Endodermal cell (in vitro differentiated cells): ENCODE measurements at regions not wholly inside any gene's neighbourhood (a gene's known extent, or its start where the extent isn't known, plus 50 kb on each side); places are given as distances from the start of the nearest gene placed in this dataset.

ENCODE experiments used
- DNase-seq: peaks from one replicate; pipeline ENCODE4 v3.0.0-alpha.2; 2017
- H3K27ac ChIP-seq: 2 replicates; pipeline ENCODE4 v1.5.1; 2013; ENCODE audit warnings: mild to moderate bottlenecking, low read depth, low read length, moderate library complexity
- H3K27me3 ChIP-seq: 2 replicates; pipeline ENCODE4 v1.6.1; 2013; ENCODE audit warnings: mild to moderate bottlenecking, low read length, moderate library complexity; ENCODE audit not compliant: insufficient read depth, control insufficient read depth, poor library complexity, severe bottlenecking
- H3K36me3 ChIP-seq: 2 replicates; pipeline ENCODE4 v1.7.0; 2013; ENCODE audit warnings: mild to moderate bottlenecking, low read length, moderate library complexity; ENCODE audit not compliant: control insufficient read depth, insufficient read depth
- H3K4me1 ChIP-seq: one replicate; pipeline ENCODE4 v1.7.0; 2013; ENCODE audit warnings: low read length; ENCODE audit not compliant: control insufficient read depth, insufficient read depth
- H3K4me3 ChIP-seq: 2 replicates; pipeline ENCODE4 v1.5.1; 2013; ENCODE audit warnings: mild to moderate bottlenecking, low read length, moderate library complexity
- H3K9ac ChIP-seq: 2 replicates; pipeline ENCODE4 v1.6.1; 2013; ENCODE audit warnings: mild to moderate bottlenecking, low read length, moderate library complexity; ENCODE audit not compliant: poor library complexity, severe bottlenecking; ENCODE audit errors: extremely low read depth
- H3K9me3 ChIP-seq: 2 replicates; pipeline ENCODE4 v1.6.1; 2013; ENCODE audit warnings: mild to moderate bottlenecking, low read length, moderate library complexity; ENCODE audit not compliant: control insufficient read depth
- H3K27ac Mint-ChIP-seq: 2 replicates; pipeline ENCODE4 v1.8.0; 2020; ENCODE audit warnings: mixed read lengths
- H3K27me3 Mint-ChIP-seq: 2 replicates; pipeline ENCODE4 v1.8.0; 2021; ENCODE audit warnings: mild to moderate bottlenecking, mixed read lengths; ENCODE audit not compliant: insufficient read depth
- H3K36me3 Mint-ChIP-seq: 2 replicates; pipeline ENCODE4 v1.8.0; 2020; ENCODE audit warnings: low read depth, mixed read lengths
- H3K4me1 Mint-ChIP-seq: 2 replicates; pipeline ENCODE4 v1.8.0; 2020; ENCODE audit warnings: mixed read lengths
- H3K4me3 Mint-ChIP-seq: 2 replicates; pipeline ENCODE4 v1.8.0; 2020; ENCODE audit warnings: mild to moderate bottlenecking, moderate library complexity, mixed read lengths
- H3K9me3 Mint-ChIP-seq: 2 replicates; pipeline ENCODE4 v1.8.0; 2020; ENCODE audit warnings: mild to moderate bottlenecking, mixed read lengths
- WGBS, 2 experiments: methylation state at CpG; one replicate each; pipeline versions ENCODE4 v1.1.5 to v1.1.7; 2013; ENCODE audit warnings: missing lambda C conversion rate in 2 of 2, mixed read lengths in 1 of 2; ENCODE audit not compliant: insufficient coverage in 1 of 2, insufficient read length in 1 of 2; 5-methylcytosine and 5-hydroxymethylcytosine counted together
- TF ChIP-seq, protein P1 (sequence below): fragments of 200-600 bp; sonication (generic); conservative IDR thresholded peaks from 2 replicates; pipeline ENCODE4 v1.5.0; 2021; ENCODE audit warnings: antibody characterized with exemption, mild to moderate bottlenecking

DNA sequence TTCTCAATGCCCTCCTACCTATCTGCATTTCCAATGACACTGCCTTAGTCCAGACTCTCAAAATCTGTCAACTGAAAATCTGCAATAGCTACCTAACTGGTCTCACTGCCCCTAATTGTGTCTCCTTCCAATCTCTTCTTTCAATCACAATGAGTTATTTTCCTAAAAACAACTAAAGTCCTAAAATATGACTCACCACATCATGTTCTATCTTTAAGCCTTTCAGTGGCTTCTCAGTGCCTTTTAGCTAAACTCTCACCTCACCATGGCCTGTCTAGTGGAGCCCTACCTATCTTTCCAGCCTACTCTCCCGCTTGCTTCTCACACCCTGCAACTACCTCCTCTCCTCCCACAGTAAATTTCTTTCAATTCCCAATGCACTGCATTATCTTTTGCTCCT lies 220.9 kb upstream of the PKDCC start:
- H3K27me3 Mint-ChIP-seq = peaks cover 58% of the 10 kb centered on the region
- no peak overlapping the region for H3K27ac ChIP-seq
- DNase-seq = no peak
- H3K9me3 Mint-ChIP-seq = no peaks in the 10 kb centered on the region
- H3K4me1 ChIP-seq = no peaks in the 10 kb centered on the region
- no peak overlapping the region for H3K27ac Mint-ChIP-seq
- H3K4me3 ChIP-seq = no peak overlapping the region
- no peak overlapping the region for H3K9ac ChIP-seq
- peaks cover 8% of the 10 kb centered on the region for H3K9me3 ChIP-seq
- H3K36me3 ChIP-seq = no peaks in the 10 kb centered on the region
- H3K4me3 Mint-ChIP-seq = no peak overlapping the region
- H3K4me1 Mint-ChIP-seq = peaks cover 17% of the 10 kb centered on the region
- H3K36me3 Mint-ChIP-seq = no peaks in the 10 kb centered on the region
- WGBS, 2 experiments = 71 to 92% methylated on average over 1 of the region's 1 CpG
- TF ChIP-seq, protein P1, sequence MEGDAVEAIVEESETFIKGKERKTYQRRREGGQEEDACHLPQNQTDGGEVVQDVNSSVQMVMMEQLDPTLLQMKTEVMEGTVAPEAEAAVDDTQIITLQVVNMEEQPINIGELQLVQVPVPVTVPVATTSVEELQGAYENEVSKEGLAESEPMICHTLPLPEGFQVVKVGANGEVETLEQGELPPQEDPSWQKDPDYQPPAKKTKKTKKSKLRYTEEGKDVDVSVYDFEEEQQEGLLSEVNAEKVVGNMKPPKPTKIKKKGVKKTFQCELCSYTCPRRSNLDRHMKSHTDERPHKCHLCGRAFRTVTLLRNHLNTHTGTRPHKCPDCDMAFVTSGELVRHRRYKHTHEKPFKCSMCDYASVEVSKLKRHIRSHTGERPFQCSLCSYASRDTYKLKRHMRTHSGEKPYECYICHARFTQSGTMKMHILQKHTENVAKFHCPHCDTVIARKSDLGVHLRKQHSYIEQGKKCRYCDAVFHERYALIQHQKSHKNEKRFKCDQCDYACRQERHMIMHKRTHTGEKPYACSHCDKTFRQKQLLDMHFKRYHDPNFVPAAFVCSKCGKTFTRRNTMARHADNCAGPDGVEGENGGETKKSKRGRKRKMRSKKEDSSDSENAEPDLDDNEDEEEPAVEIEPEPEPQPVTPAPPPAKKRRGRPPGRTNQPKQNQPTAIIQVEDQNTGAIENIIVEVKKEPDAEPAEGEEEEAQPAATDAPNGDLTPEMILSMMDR = no peak
- peaks cover 85% of the 10 kb centered on the region for H3K27me3 ChIP-seq

DNA sequence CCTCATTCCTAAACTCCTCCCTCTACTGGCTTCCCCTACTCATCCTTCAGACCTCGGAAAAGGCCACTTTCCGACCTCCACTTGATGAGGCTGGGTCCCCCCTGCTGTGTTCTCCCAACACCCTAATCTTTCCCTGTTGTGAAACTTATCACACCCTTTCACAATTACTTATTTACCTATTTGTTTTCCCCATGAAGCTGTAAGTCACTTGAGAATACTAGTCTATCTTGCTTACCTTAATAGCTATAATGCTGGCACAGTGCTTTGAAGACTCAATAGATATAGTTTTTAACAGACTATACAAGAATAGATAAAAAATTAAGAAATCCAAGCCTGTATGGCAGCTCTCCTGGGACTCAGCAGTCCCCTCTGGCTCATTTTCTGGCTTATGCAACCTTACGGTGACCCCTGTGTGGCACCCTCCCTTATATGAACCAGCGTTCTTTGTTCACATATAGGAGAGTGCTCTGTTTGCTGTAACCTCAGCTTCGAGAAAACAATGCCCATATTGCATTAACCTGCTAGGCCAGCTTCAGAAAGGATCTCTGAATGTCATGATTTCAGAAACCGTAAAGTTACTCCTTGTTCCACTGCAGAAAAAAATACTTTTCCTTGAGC lies 220.4 kb upstream of the PKDCC start:
- Histone ChIP-seq H3K36me3 (no peaks in the 10 kb centered on the region), H3K4me3 (no peak overlapping the region), H3K9me3 (peaks cover 8% of the 10 kb centered on the region), H3K9ac (peak overlapping the region; percentile 18), H3K4me1 (no peaks in the 10 kb centered on the region), H3K27me3 (peaks cover 85% of the 10 kb centered on the region), H3K27ac (no peak overlapping the region)
- Mint-ChIP-seq H3K27me3 (peaks cover 58% of the 10 kb centered on the region), H3K36me3 (no peaks in the 10 kb centered on the region), H3K4me3 (peak overlapping the region; percentile 12), H3K9me3 (no peaks in the 10 kb centered on the region), H3K27ac (no peak overlapping the region), H3K4me1 (peaks cover 17% of the 10 kb centered on the region)
- WGBS, 2 experiments = 50 to 71% methylated on average over 3 to 6 of the region's 6 CpGs
- TF ChIP-seq, protein P1 = peak; percentile 47
- peak; percentile 89 for DNase-seq

DNA sequence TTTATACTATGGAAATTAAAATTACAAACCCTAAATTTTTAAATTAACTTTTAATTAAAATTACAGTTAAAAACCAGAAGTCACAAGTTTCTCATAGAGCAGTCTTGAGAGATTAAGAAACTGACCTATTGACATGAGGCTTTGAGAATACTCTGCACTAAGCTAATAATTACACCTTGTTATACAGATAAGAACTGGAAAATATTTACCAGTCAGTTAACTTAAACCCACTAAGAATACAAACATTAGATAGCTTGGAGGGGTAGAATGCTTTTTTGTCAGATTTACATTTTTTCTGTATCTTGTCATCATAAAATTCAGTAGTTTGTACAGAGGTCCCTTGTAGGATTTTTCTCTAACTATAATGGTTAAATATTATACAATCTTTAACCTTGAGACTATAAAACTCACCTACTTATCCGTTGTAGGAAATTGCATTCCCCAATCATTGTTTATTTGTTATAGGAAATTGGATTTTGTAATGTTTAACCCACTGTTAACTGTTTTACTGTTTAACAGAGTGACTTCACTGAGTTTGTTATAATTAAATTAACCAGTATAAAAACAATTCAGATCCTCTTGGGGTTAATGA lies 219.7 kb upstream of the PKDCC start:
- Histone ChIP-seq H3K9ac (peak overlapping the region; percentile 18), H3K4me3 (no peak overlapping the region), H3K27me3 (peaks cover 85% of the 10 kb centered on the region), H3K36me3 (no peaks in the 10 kb centered on the region), H3K9me3 (peaks cover 8% of the 10 kb centered on the region), H3K27ac (no peak overlapping the region), H3K4me1 (no peaks in the 10 kb centered on the region)
- DNase-seq = no peak
- peak overlapping the region; percentile 12 for H3K4me3 Mint-ChIP-seq
- H3K36me3 Mint-ChIP-seq = no peaks in the 10 kb centered on the region
- no peaks in the 10 kb centered on the region for H3K9me3 Mint-ChIP-seq
- TF ChIP-seq, protein P1 = no peak
- peaks cover 17% of the 10 kb centered on the region for H3K4me1 Mint-ChIP-seq
- no CpG with 5 or more reads among the region's 1 CpG for WGBS, 2 experiments
- peaks cover 58% of the 10 kb centered on the region for H3K27me3 Mint-ChIP-seq
- no peak overlapping the region for H3K27ac Mint-ChIP-seq
